HG02970 (cell line): ENCODE measurements at regions not wholly inside any gene's neighbourhood (a gene's known extent, or its start where the extent isn't known, plus 50 kb on each side); places are given as distances from the start of the nearest gene placed in this dataset.
"Not testable (repeated sequence)": the region's sequence is repeated elsewhere in the genome, so short reads cannot be mapped to it uniquely, and the experiment has no call there.

ENCODE experiments used
- ATAC-seq: cut with Tn5 transposase; IDR thresholded peaks from one replicate; pipeline ENCODE4 v1.9.1; 2021; ENCODE audit warnings: mild to moderate bottlenecking, moderate library complexity, moderate number of reproducible peaks; ENCODE audit not compliant: unreplicated experiment, low FRiP score

GRCh38 chr2:194100201-194100600 lies 1556.8 kb upstream of the SLC39A10 start:
- no peak for ATAC-seq

DNA sequence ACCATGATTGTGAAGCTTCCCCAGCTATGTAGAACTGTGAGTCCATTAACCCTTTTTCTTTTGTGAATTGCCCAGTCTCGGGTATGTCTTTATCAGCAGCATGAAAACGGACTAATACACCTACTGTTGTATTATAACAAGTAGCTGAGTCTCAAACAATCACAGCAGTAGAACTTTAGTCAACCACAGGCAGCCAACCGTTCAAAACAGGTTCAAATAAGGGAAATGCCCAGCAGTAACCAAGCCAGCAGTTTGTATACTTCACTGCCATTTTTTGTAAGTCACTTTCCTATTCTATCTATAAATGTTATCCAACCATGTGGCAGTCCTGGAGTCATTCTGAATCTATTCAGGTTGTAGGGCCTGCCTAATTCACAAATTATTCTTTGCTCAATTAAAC lies 1560.6 kb upstream of the SLC39A10 start:
- ATAC-seq: no peak

DNA sequence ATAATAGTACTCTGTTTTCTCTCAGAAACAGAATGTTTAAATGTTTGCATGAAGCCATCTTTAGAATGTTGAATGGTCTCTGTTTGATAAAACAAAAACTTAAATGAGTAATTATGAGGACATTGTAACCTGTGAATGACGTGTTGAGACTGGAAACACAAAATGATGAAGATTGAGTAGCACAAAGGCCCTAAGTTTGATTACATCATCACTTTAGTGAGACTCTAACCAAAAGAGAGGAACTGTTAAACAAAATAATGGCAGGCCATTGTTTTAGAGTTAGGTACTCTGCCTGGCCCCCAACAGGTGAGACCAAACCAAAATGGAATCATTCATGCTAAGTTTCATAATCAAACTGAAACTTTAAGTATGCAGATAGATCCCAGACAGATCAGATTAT lies 1561.7 kb upstream of the SLC39A10 start:
- ATAC-seq: no peak

DNA sequence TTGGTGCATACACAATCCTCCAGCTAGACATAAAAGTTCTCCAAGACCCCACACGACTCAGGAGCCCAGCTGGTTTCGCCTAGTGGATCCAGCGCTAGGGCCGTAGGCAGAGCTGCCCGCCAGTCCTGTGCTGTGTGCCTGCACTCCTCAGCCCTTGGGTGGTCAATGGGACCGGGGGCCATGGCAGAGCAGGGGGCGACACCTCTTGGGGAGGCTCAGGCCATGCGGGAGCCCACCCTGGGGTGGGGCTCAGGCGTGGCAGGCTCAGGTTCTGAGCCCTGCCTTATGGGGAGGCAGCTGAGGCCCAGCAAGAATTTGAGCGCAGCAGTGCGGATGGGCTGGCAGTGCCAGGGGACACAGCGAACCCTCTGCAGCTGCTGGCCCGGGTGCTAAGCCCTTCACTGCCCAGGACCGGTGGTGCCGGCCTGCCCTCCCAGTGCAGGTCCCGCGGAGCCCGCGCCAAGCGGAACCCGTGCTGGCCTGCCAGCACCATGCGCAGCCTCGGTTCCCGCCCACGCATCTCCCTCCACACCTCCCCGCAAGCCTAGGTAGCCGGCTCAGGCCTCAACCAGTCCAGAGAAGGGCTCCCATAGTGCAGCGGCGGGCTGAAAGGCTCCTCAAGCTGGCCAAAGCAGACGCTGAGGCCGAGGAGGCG lies 1566.6 kb upstream of the SLC39A10 start:
- ATAC-seq: no peak

DNA sequence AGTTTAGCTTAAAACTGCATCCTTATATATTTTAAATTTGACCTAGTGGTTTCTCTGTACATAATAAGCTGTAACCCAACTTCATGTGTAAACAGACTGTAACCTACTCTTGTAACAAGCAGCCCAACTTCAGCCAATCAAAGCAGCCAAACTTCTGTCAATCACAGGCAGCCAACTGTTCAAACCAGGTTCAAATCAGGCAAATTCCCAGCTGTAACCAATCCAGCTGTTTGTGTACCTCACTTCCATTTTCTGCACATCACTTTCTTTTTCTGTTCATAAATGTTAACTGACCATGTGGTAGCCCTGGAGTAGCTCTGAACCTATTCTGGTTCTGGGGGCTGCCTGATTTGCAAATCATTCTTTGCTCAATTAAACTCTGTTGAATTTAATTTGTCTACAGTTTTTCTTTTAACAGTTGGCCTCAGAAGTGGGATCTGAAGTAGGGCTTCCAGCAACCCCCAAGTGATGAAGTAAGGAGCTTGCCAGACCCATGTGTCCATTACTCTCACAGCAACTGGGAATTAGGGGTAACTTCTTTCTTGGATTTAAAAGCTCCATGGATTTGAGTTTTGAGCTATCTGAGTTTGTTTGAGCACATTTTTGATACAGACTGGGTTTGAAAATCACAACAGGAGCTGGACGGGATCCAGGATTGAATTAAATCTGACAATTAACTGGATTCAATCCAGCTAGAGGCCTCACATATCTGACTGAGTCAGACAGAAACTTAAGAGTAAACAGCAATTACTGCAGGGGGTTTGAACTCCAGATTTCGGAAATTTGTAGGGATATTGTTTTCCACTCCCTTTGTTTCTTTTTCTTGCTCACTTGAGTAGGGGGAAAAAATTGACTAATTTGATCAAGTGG lies 1569.7 kb upstream of the SLC39A10 start:
- ATAC-seq: no peak

DNA sequence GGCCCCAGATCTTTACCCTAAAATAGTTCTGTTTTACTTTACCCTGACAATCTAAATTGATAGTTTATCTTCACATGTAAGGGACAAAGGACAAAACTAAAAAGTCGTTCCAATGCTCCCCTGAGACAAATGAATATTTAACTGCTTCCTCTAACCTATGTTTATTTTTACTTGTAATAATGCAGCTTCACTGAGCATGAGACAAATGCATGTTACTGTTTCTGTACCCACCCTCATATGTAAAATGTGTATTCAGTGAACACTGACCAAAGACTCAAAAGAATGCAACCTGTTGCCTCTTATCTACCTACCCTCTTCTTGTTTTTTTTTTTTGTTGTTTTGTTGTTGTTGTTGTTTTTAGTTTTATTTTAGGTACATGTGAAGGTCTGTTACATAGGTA lies 1570.9 kb upstream of the SLC39A10 start:
- ATAC-seq: no peak

GRCh38 chr2:194079989-194080388 lies 1577.0 kb upstream of the SLC39A10 start:
- no peak for ATAC-seq

GRCh38 chr2:194077366-194077765 lies 1579.7 kb upstream of the SLC39A10 start:
- no peak for ATAC-seq

- no peak for ATAC-seq
These were observed 1594.6 kb upstream of the SLC39A10 start for GRCh38 chr2:194062401-194062800.

GRCh38 chr2:194060269-194060668 lies 1596.8 kb upstream of the SLC39A10 start:
- no peak for ATAC-seq

DNA sequence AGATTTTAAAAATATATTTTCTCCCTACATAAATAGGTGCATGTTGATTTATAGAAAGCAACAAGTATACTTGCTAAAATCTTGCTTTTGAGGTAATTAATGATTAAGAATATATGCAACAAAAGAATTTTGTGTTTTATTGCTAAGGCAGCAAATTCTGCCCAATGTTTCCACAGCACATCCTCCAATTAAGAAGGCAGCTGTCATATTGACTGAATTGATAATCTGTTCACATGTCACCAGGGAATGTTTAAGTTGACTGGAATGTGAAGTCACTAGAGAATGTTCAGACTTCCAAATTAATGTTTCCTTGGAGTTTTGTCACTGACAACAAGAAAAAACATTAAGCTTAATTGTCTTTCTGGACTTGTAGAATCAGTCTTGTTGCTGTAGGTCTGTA lies 1602.7 kb upstream of the SLC39A10 start:
- ATAC-seq: no peak

DNA sequence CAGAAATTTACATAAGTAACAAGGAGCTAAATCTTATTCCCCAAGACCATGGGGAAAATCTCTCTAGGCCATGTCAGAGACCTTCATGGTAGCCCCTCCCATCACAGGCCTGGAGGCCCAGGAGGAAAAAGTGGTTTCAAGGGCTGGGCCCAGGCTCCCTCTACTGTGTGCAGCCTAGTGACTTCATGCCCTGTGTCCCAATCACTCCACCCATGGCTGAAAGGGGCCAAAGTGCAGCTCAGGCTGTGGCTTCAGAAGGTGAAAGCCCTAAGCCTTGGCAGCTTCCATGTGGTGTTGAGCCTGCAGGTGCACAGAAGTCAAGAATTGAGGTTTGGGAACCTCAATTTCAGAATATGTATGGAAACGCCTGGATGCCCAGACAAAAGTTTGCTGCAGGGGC lies 1612.7 kb upstream of the SLC39A10 start:
- no peak for ATAC-seq

DNA sequence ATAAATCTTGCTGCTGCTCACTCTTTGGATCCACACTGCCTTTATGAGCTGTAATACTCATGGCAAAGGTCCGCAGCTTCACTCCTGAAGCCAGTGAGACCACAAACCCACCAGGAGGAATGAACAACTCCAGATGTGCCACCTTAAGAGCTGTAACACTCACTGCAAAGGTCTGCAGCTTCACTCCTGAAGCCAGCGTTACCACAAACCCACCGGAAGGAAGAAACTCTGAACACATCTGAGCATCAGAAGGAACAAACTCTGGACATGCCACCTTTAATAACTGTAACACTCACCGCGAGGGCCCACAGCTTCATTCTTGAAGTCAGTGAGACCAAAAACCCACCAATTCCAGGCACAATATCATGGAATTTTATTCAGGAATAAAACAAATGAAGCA lies 1635.9 kb upstream of the SLC39A10 start:
- not testable (repeated sequence) for ATAC-seq

DNA sequence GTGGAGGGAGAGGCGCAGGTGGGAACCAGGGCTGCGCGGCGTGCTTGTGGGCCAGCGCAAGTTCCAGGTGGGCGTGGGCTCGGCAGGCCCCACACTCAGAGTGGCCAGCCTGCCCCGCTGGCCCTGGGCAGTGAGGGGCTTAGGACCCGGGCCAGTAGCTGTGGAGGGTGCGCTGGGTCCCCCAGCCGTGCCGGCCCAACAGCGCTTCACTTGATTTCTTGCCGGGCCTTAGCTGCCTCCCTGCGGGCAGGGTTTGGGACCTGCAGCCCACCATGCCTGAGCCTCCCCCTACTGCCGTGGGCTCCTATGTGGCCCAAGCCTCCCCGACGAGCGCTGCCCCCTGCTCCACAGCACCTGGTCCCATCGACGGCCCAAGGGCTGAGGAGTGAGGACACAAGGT lies 1636.9 kb upstream of the SLC39A10 start:
- ATAC-seq: no peak

- ATAC-seq: no peak
These were observed 1641.3 kb upstream of the SLC39A10 start for GRCh38 chr2:194015751-194016150.

- ATAC-seq: no peak
These were observed 1642.4 kb upstream of the SLC39A10 start for GRCh38 chr2:194014639-194015038.

DNA sequence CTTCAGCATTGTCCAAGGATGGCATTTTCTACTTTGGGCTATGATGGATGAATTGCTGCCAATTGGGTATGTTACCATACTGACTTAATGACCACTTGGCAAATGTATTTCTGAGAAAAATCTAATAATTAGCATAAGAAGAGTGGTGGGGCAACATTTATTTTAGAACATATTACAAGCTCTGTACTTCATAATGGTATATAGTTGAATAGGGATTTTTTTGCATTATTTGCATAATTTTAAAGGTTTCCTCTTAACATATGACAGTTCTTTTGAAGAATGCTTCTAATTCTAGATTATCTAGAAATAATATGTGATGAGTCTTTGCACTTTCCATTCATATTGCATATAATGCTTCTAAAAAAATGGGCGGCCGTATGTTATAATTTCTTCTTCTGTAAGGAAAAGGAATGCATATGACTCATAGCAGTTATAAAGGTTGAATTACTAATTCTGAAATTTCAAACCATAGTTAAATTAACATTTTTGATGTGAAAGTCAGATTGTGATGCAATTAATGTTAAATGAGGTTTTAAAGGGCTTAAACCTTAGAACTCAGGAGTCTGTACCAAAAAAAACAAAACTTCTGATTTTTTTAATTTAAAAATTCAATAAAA lies 1652.3 kb upstream of the SLC39A10 start:
- ATAC-seq: no peak

DNA sequence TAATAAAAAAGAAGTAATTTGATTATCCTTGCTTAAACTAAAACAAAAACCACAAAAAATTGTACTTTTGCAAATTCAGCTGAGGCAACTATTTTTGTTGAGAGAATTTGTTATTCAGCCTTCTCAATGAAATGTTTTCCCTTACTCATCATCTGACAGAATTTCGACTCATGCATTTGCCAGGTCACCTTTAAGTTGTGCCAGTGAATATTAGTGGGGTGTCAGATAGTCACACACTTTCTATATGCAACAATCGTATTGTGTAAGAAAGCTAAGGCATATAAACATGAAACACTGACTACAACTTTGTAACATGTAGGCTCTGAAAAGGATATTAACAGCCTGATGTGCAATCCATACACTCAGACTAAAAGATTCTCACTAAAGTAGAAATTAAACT lies 1653.1 kb upstream of the SLC39A10 start:
- no peak for ATAC-seq

- no peak for ATAC-seq
These were observed 1654.2 kb upstream of the SLC39A10 start for GRCh38 chr2:194002699-194003368.

- no peak for ATAC-seq
These were observed 1666.2 kb upstream of the SLC39A10 start for GRCh38 chr2:193990868-193991267.

DNA sequence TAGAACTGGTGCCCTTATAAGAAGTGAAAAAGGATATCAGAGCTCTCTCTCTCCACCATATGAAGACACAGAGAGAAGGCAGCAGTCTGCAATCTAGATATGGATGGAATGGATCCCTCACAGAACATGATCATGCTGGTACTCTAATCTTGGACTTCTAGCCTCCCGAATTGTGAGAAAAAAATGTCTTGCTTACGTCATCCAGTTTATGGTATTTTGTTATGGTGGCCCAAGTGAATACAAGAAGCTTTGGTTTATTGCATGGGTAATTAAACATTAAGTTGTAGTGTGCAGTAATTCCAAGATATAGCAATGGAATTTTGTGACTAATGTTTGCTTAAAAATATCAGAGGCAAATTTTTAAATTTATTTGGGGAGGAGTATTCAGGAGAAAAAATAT lies 1667.4 kb upstream of the SLC39A10 start:
- ATAC-seq: no peak
